HepG2 (cell line): ENCODE measurements at regions not wholly inside any gene's neighbourhood (a gene's known extent, or its start where the extent isn't known, plus 50 kb on each side); places are given as distances from the start of the nearest gene placed in this dataset.

Source experiments
- ATAC-seq: fragments of 200-7000 bp; cut with Tn5 transposase; 3 replicates; pipeline ENCODE4 v1.9.1; 2020; ENCODE audit warnings: mild to moderate bottlenecking, moderate library complexity
- BruUV-seq: library from RNA; stranded (reverse); fragments of 400-500 nt; replicated peaks from 2 replicates; lab custom pipeline; 2021; lab: Mats Ljungman, UMichigan
- CTCF ChIA-PET: fragments of 300-600 bp; formaldehyde crosslinking; extraction: SDS; loops from one replicate; lab custom pipeline; 2021; ENCODE audit warnings: low total read pairs, inconsistent platforms, low intra/inter-chr PET ratio; lab: Yijun Ruan, JAX
- POLR2A ChIA-PET: fragments of 350-600 bp; sonication (Branson Sonifier 250); formaldehyde crosslinking; loops from one replicate; lab custom pipeline; 2020; ENCODE audit warnings: antibody characterized with exemption, inconsistent platforms; lab: Yijun Ruan, JAX
- DNase-seq: peaks from one replicate; pipeline ENCODE4 v3.0.0-alpha.2; 2015; ENCODE audit warnings: low spot score
- FAIRE-seq: peaks from 3 replicates; lab custom pipeline; 2011; peaks lifted over from hg19 to GRCh38; lab: Jason Lieb, UNC
- H2AFZ ChIP-seq: one replicate; pipeline ENCODE4 v1.6.1; 2011; ENCODE audit warnings: low read length, inconsistent platforms
- H3K27ac ChIP-seq: fragments of 300-600 bp; 3 replicates; pipeline ENCODE4 v1.8.0; 2011; ENCODE audit warnings: mixed run types, mild to moderate bottlenecking, mixed read lengths, low read length, inconsistent platforms; ENCODE audit not compliant: insufficient read depth; ENCODE audit errors: extremely low read length
- H3K27me3 ChIP-seq, 2 experiments: fragments of 200-600 bp in 1 of 2; 2 replicates in 1 of 2; 3 replicates in 1 of 2; pipeline versions ENCODE4 v1.6.0 to v1.8.0; 2011; ENCODE audit warnings: low read length in 2 of 2, mild to moderate bottlenecking in 2 of 2, moderate library complexity in 2 of 2, inconsistent platforms in 1 of 2; ENCODE audit not compliant: insufficient read depth in 2 of 2, control insufficient read depth in 1 of 2
- H3K36me3 ChIP-seq, 2 experiments: fragments of 200-600 bp in 1 of 2; replicated peaks in 1 of 2; 2 replicates in 1 of 2; 3 replicates in 1 of 2; pipeline versions ENCODE4 v1.5.1 to v1.8.0; 2011; ENCODE audit warnings: low read length in 2 of 2, inconsistent platforms in 1 of 2; ENCODE audit not compliant: insufficient read depth in 2 of 2, control insufficient read depth in 1 of 2
- H3K4me1 ChIP-seq: 2 replicates; pipeline ENCODE4 v1.5.1; 2012; ENCODE audit warnings: low read length, inconsistent platforms; ENCODE audit not compliant: insufficient read depth
- H3K4me2 ChIP-seq: 2 replicates; pipeline ENCODE4 v1.6.0; 2011; ENCODE audit warnings: low read depth, low read length, inconsistent platforms
- H3K4me3 ChIP-seq, 3 experiments: fragments of 200-600 bp in 1 of 3; sonication (generic), shearing (Covaris generic) in 1 of 3; replicated peaks in 1 of 3; 2 replicates each; pipeline ENCODE4 v1.5.1; 2011 to 2016; ENCODE audit warnings: low read length in 3 of 3, inconsistent platforms in 2 of 3, low read depth in 2 of 3, mild to moderate bottlenecking in 2 of 3, control low read depth in 1 of 3, mixed read lengths in 1 of 3; ENCODE audit not compliant: insufficient read depth in 1 of 3
- H3K79me2 ChIP-seq: one replicate; pipeline ENCODE4 v1.6.1; 2011; ENCODE audit warnings: low read length, inconsistent platforms; ENCODE audit not compliant: insufficient read depth
- H3K9ac ChIP-seq: 2 replicates; pipeline ENCODE4 v1.6.0; 2011; ENCODE audit warnings: mild to moderate bottlenecking, low read depth, low read length, inconsistent platforms; ENCODE audit not compliant: insufficient read depth
- H3K9me3 ChIP-seq: 2 replicates; pipeline ENCODE4 v1.5.1; 2012; ENCODE audit warnings: mild to moderate bottlenecking, low read length
- H4K20me1 ChIP-seq: 2 replicates; pipeline ENCODE4 v1.6.0; 2011; ENCODE audit warnings: inconsistent platforms, mild to moderate bottlenecking, low read length, moderate library complexity; ENCODE audit not compliant: insufficient read depth
- MBD4 ChIP-seq: IDR thresholded peaks from 2 replicates; pipeline ENCODE4 v1.6.1; 2012; ENCODE audit warnings: low read length, inconsistent platforms, borderline replicate concordance
- SMARCE1 ChIP-seq: fragments of 450-650 bp; IDR thresholded peaks from 2 replicates; pipeline ENCODE4 v1.6.1; 2017; ENCODE audit warnings: borderline replicate concordance
- SNAI1 ChIP-seq: sonication (generic); formaldehyde crosslinking; IDR thresholded peaks from 2 replicates; pipeline ENCODE4 v1.5.0; 2020; ENCODE audit warnings: mild to moderate bottlenecking, missing genetic modification reagents, borderline replicate concordance
- SOX6 ChIP-seq, 2 experiments: fragments of 450-650 bp in 1 of 2; sonication (generic) in 1 of 2; formaldehyde crosslinking in 1 of 2; IDR thresholded peaks; 2 replicates each; pipeline versions ENCODE4 v1.4.0 to v1.6.1; 2017 to 2020; ENCODE audit warnings: antibody characterized with exemption in 1 of 2, mild to moderate bottlenecking in 1 of 2, missing genetic modification reagents in 1 of 2
- SP2 ChIP-seq: sonication (generic); formaldehyde crosslinking; IDR thresholded peaks from 2 replicates; pipeline ENCODE4 v1.5.1; 2020; ENCODE audit warnings: mild to moderate bottlenecking, missing genetic modification reagents
- ZFP36 ChIP-seq: fragments of 150-350 bp; IDR thresholded peaks from 2 replicates; pipeline ENCODE4 v1.6.1; 2018; ENCODE audit warnings: borderline replicate concordance, low read length, low read depth; ENCODE audit not compliant: partially characterized antibody
- ZNF335 ChIP-seq: sonication (generic); formaldehyde crosslinking; IDR thresholded peaks from 2 replicates; pipeline ENCODE4 v1.4.0; 2020; ENCODE audit warnings: missing genetic modification reagents
- ZNF549 ChIP-seq: sonication (generic); formaldehyde crosslinking; IDR thresholded peaks from 2 replicates; pipeline ENCODE4 v1.5.0; 2020; ENCODE audit warnings: missing genetic modification reagents
- WGBS: methylation state at CpG from one replicate; pipeline ENCODE4 v1.1.6; 2017; ENCODE audit warnings: low lambda C conversion rate; 5-methylcytosine and 5-hydroxymethylcytosine counted together
- in situ Hi-C: cut with HindIII; loops from 2 replicates; pipeline ENCODE4 v1.10.0; 2017; ENCODE audit warnings: low pct_unique_long_range_greater_than_20kb; ENCODE audit not compliant: extremely low pct_ligation_motif_present
- intact Hi-C: fragments of 100-400 bp; cut with micrococcal nuclease; formaldehyde crosslinking; loops from one replicate; pipeline ENCODE4 v1.10.0; 2022; ENCODE audit not compliant: unreplicated experiment
- TF ChIP-seq, protein P1 (sequence below): sonication (generic); formaldehyde crosslinking; conservative IDR thresholded peaks from 2 replicates; pipeline ENCODE4 v1.4.0; 2020; ENCODE audit warnings: mild to moderate bottlenecking, missing genetic modification reagents, moderate library complexity
- TF ChIP-seq, protein P2 (sequence below): sonication (generic); formaldehyde crosslinking; IDR thresholded peaks from 2 replicates; pipeline ENCODE4 v1.8.1; 2022; ENCODE audit warnings: mild to moderate bottlenecking, missing genetic modification reagents
- TF ChIP-seq, protein P3 (sequence below): sonication (generic); formaldehyde crosslinking; IDR thresholded peaks from 2 replicates; pipeline ENCODE4 v1.5.1; 2020; ENCODE audit warnings: mild to moderate bottlenecking, missing genetic modification reagents, moderate library complexity
- TF ChIP-seq, protein P4 (sequence below): sonication (generic); formaldehyde crosslinking; IDR thresholded peaks from 2 replicates; pipeline ENCODE4 v1.5.1; 2020; ENCODE audit warnings: missing genetic modification reagents, mild to moderate bottlenecking, borderline replicate concordance
- TF ChIP-seq, protein P5 (sequence below): sonication (generic); formaldehyde crosslinking; IDR thresholded peaks from 2 replicates; pipeline ENCODE4 v1.9.0; 2021; ENCODE audit warnings: missing genetic modification reagents, borderline replicate concordance

DNA sequence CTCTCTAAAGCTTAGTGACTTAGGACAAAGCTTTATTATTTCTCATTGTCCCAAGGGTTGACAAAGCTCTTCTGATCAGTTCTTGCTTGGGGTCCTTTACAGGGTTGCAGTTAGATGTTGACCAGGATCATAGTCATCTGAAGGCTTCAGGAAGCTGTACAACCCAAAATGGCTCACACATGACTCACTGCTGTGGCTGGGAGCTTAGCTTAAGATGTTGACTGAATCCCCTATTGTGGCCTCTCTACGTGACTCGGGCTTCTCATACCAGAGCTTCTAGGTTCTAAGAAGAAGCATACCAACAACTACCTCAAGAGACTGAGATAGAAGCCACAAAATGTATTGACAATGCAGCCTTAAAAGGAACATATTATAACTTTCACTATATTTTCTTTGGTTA lies 569.6 kb upstream of the ROBO2 start:
- no peaks in the 10 kb centered on the region; the same call in 1 of the 2 replicates for H3K9me3 ChIP-seq
- H2AFZ ChIP-seq = no peak overlapping the region
- intact Hi-C loops (no loop called here), in situ Hi-C loops (no loop called here)
- no TSS peak for BruUV-seq
- no peak overlapping the region for H3K4me2 ChIP-seq
- 0% methylated on average over 2 of the region's 2 CpGs for WGBS
- CTCF ChIA-PET = no interaction called here
- no peaks in the 10 kb centered on the region for H3K36me3 ChIP-seq
- FAIRE-seq (no peak), DNase-seq (no peak), ATAC-seq (no peak)
- POLR2A ChIA-PET = no interaction called here
- no peak overlapping the region for H3K4me3 ChIP-seq
- no peaks in the 10 kb centered on the region for H4K20me1 ChIP-seq
- H3K4me1 ChIP-seq = no peaks in the 10 kb centered on the region
- no peak overlapping the region for H3K27ac ChIP-seq
- H3K79me2 ChIP-seq = no peaks in the 10 kb centered on the region
- H3K27me3 ChIP-seq = no peaks in the 10 kb centered on the region
- H3K9ac ChIP-seq = no peak overlapping the region
- TF ChIP-seq, protein P1, sequence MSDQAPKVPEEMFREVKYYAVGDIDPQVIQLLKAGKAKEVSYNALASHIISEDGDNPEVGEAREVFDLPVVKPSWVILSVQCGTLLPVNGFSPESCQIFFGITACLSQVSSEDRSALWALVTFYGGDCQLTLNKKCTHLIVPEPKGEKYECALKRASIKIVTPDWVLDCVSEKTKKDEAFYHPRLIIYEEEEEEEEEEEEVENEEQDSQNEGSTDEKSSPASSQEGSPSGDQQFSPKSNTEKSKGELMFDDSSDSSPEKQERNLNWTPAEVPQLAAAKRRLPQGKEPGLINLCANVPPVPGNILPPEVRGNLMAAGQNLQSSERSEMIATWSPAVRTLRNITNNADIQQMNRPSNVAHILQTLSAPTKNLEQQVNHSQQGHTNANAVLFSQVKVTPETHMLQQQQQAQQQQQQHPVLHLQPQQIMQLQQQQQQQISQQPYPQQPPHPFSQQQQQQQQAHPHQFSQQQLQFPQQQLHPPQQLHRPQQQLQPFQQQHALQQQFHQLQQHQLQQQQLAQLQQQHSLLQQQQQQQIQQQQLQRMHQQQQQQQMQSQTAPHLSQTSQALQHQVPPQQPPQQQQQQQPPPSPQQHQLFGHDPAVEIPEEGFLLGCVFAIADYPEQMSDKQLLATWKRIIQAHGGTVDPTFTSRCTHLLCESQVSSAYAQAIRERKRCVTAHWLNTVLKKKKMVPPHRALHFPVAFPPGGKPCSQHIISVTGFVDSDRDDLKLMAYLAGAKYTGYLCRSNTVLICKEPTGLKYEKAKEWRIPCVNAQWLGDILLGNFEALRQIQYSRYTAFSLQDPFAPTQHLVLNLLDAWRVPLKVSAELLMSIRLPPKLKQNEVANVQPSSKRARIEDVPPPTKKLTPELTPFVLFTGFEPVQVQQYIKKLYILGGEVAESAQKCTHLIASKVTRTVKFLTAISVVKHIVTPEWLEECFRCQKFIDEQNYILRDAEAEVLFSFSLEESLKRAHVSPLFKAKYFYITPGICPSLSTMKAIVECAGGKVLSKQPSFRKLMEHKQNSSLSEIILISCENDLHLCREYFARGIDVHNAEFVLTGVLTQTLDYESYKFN (CRISPR knock-in tag) = no peak
- TF ChIP-seq, protein P2, sequence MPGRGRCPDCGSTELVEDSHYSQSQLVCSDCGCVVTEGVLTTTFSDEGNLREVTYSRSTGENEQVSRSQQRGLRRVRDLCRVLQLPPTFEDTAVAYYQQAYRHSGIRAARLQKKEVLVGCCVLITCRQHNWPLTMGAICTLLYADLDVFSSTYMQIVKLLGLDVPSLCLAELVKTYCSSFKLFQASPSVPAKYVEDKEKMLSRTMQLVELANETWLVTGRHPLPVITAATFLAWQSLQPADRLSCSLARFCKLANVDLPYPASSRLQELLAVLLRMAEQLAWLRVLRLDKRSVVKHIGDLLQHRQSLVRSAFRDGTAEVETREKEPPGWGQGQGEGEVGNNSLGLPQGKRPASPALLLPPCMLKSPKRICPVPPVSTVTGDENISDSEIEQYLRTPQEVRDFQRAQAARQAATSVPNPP (CRISPR knock-in tag) = no peak
- TF ChIP-seq SNAI1 (no peak), ZNF335 (CRISPR knock-in tag) (no peak), SP2 (CRISPR knock-in tag) (no peak), MBD4 (no peak), ZFP36 (no peak), ZNF549 (CRISPR knock-in tag) (no peak), SOX6 (IDR thresholded peaks at IDR 0.05) (no peak), SOX6 (CRISPR knock-in tag; IDR thresholded peaks at IDR 0.05) (no peak), SMARCE1 (no peak)
- TF ChIP-seq, protein P3, sequence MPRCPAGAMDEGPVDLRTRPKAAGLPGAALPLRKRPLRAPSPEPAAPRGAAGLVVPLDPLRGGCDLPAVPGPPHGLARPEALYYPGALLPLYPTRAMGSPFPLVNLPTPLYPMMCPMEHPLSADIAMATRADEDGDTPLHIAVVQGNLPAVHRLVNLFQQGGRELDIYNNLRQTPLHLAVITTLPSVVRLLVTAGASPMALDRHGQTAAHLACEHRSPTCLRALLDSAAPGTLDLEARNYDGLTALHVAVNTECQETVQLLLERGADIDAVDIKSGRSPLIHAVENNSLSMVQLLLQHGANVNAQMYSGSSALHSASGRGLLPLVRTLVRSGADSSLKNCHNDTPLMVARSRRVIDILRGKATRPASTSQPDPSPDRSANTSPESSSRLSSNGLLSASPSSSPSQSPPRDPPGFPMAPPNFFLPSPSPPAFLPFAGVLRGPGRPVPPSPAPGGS (CRISPR knock-in tag) = no peak
- TF ChIP-seq, protein P4, sequence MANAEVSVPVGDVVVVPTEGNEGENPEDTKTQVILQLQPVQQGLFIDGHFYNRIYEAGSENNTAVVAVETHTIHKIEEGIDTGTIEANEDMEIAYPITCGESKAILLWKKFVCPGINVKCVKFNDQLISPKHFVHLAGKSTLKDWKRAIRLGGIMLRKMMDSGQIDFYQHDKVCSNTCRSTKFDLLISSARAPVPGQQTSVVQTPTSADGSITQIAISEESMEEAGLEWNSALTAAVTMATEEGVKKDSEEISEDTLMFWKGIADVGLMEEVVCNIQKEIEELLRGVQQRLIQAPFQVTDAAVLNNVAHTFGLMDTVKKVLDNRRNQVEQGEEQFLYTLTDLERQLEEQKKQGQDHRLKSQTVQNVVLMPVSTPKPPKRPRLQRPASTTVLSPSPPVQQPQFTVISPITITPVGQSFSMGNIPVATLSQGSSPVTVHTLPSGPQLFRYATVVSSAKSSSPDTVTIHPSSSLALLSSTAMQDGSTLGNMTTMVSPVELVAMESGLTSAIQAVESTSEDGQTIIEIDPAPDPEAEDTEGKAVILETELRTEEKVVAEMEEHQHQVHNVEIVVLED (CRISPR knock-in tag) = no peak
- TF ChIP-seq, protein P5, sequence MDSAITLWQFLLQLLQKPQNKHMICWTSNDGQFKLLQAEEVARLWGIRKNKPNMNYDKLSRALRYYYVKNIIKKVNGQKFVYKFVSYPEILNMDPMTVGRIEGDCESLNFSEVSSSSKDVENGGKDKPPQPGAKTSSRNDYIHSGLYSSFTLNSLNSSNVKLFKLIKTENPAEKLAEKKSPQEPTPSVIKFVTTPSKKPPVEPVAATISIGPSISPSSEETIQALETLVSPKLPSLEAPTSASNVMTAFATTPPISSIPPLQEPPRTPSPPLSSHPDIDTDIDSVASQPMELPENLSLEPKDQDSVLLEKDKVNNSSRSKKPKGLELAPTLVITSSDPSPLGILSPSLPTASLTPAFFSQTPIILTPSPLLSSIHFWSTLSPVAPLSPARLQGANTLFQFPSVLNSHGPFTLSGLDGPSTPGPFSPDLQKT = no peak
